Aorta (tissue), 5 donors: ENCODE measurements at regions not wholly inside any gene's neighbourhood (a gene's known extent, or its start where the extent isn't known, plus 50 kb on each side); places are given as distances from the start of the nearest gene placed in this dataset.

ENCODE experiments used
- ATAC-seq: fragments of 200-7000 bp; cut with Tn5 transposase; one replicate; pipeline ENCODE4 v1.9.1; 2022; ENCODE audit warnings: moderate library complexity; ENCODE audit not compliant: low FRiP score
- DNase-seq, 2 donors: peaks; one replicate each; pipeline ENCODE4 v3.0.0-alpha.2; 2020
- H3K27ac ChIP-seq, 2 donors: one replicate each; pipeline ENCODE4 v1.5.1; 2013; ENCODE audit warnings: low read length in 2 of 2, mild to moderate bottlenecking in 2 of 2, moderate library complexity in 2 of 2, control low read depth in 1 of 2, inconsistent platforms in 1 of 2, low read depth in 1 of 2
- H3K27me3 ChIP-seq, 2 donors: one replicate each; pipeline ENCODE4 v1.6.1; 2013; ENCODE audit warnings: control low read depth in 1 of 2, low read length in 1 of 2, mild to moderate bottlenecking in 1 of 2, moderate library complexity in 1 of 2; ENCODE audit not compliant: insufficient read depth in 2 of 2, control insufficient read depth in 1 of 2
- H3K36me3 ChIP-seq, 2 donors: one replicate each; pipeline ENCODE4 v1.6.1; 2013; ENCODE audit warnings: control low read depth in 1 of 2, low read length in 1 of 2, mild to moderate bottlenecking in 1 of 2; ENCODE audit not compliant: insufficient read depth in 2 of 2, control insufficient read depth in 1 of 2
- H3K4me1 ChIP-seq, 2 donors: one replicate each; pipeline ENCODE4 v1.6.1; 2013; ENCODE audit warnings: low read length in 2 of 2, control low read depth in 1 of 2, mild to moderate bottlenecking in 1 of 2, moderate library complexity in 1 of 2; ENCODE audit not compliant: insufficient read depth in 2 of 2, control insufficient read depth in 1 of 2
- H3K4me3 ChIP-seq, 2 donors: one replicate each; pipeline ENCODE4 v1.5.1; 2013; ENCODE audit warnings: low read length in 2 of 2, control low read depth in 1 of 2, mild to moderate bottlenecking in 1 of 2
- H3K9me3 ChIP-seq: one replicate; pipeline ENCODE4 v1.6.1; 2013; ENCODE audit warnings: mild to moderate bottlenecking, low read length; ENCODE audit not compliant: control insufficient read depth
- WGBS, 2 donors: extraction: QIAGEN DNeasy Blood & Tissue Kit; methylation state at CpG; one replicate each; pipeline ENCODE4 v1.1.7; 2013; 5-methylcytosine and 5-hydroxymethylcytosine counted together
- intact Hi-C, 2 donors: fragments of 100-400 bp; cut with DNase I; formaldehyde crosslinking; loops; one replicate each; pipeline versions ENCODE4 v1.14.2 to v1.15.0; 2022
- donor health status: healthy with polysubstance abuse.
- donor health status: Bipolar disorder and iron deficiency.
- donor health status: DM: no; HTN: no; CAD: no.
- donor health status: DM: no; HTN: no; CAD: no.
- donor health status: DM: yes; HTN: yes; CAD: no.

- H3K4me3 ChIP-seq: no peak overlapping the region
- DNase-seq (no peak), ATAC-seq (no peak)
These were observed 333.2 kb upstream of the CHORDC1 start for GRCh38 chr11:90556026-90556425.

GRCh38 chr11:90555477-90555876 lies 332.6 kb upstream of the CHORDC1 start:
- no peaks in the 10 kb centered on the region for H3K36me3 ChIP-seq
- H3K4me3 ChIP-seq: no peak overlapping the region
- no peak overlapping the region for H3K27ac ChIP-seq
- no peaks in the 10 kb centered on the region for H3K4me1 ChIP-seq
- H3K27me3 ChIP-seq: no peaks in the 10 kb centered on the region
- no peak for DNase-seq
- intact Hi-C loops: no loop called here
- H3K9me3 ChIP-seq: no peaks in the 10 kb centered on the region
- ATAC-seq: no peak
- 73 to 79% methylated on average over 2 of the region's 2 CpGs for WGBS, 2 donors

More at GRCh38 chr11:90556026-90556425, 333.2 kb upstream of the CHORDC1 start:
- Histone ChIP-seq H3K27me3 (no peaks in the 10 kb centered on the region), H3K27ac (no peak overlapping the region), H3K36me3 (no peaks in the 10 kb centered on the region), H3K4me1 (no peaks in the 10 kb centered on the region), H3K9me3 (no peaks in the 10 kb centered on the region)
- intact Hi-C loops: no loop called here
- 54 to 60% methylated on average over 1 of the region's 1 CpG for WGBS, 2 donors

- intact Hi-C loops: no loop called here
- no peak for ATAC-seq
- Histone ChIP-seq H3K27me3 (no peaks in the 10 kb centered on the region), H3K36me3 (no peaks in the 10 kb centered on the region), H3K27ac (no peak overlapping the region), H3K4me3 (no peak overlapping the region), H3K4me1 (no peaks in the 10 kb centered on the region), H3K9me3 (no peaks in the 10 kb centered on the region)
- no peak for DNase-seq
These were observed 319.2 kb upstream of the CHORDC1 start for GRCh38 chr11:90542092-90542491.

GRCh38 chr11:90536301-90536700 lies 313.5 kb upstream of the CHORDC1 start:
- DNase-seq (no peak), ATAC-seq (no peak)
- no peaks in the 10 kb centered on the region for H3K9me3 ChIP-seq
- intact Hi-C loops: no loop called here
- no peak overlapping the region for H3K4me3 ChIP-seq
- no peaks in the 10 kb centered on the region for H3K27me3 ChIP-seq
- 35 to 36% methylated on average over 3 of the region's 3 CpGs for WGBS, 2 donors
- H3K4me1 ChIP-seq: no peaks in the 10 kb centered on the region
- H3K36me3 ChIP-seq: no peaks in the 10 kb centered on the region
- H3K27ac ChIP-seq: no peak overlapping the region

- no peaks in the 10 kb centered on the region for H3K27me3 ChIP-seq
- H3K4me1 ChIP-seq: no peaks in the 10 kb centered on the region
- no peak for ATAC-seq
- no peaks in the 10 kb centered on the region for H3K36me3 ChIP-seq
- H3K27ac ChIP-seq: no peak overlapping the region
- no peaks in the 10 kb centered on the region for H3K9me3 ChIP-seq
- no peak for DNase-seq
- intact Hi-C loops: no loop called here
- no peak overlapping the region for H3K4me3 ChIP-seq
These were observed 309.3 kb upstream of the CHORDC1 start for GRCh38 chr11:90532125-90532524.

- H3K4me3 ChIP-seq: no peak overlapping the region
- H3K9me3 ChIP-seq: no peaks in the 10 kb centered on the region
- DNase-seq (no peak), ATAC-seq (no peak)
- H3K27ac ChIP-seq: no peak overlapping the region
- H3K4me1 ChIP-seq: no peaks in the 10 kb centered on the region
- H3K36me3 ChIP-seq: no peaks in the 10 kb centered on the region
- H3K27me3 ChIP-seq: no peaks in the 10 kb centered on the region
- intact Hi-C loops: no loop called here
- 80 to 84% methylated on average over 1 of the region's 1 CpG for WGBS, 2 donors
These were observed 308.2 kb upstream of the CHORDC1 start for GRCh38 chr11:90531001-90531400.

GRCh38 chr11:90525962-90526361 lies 303.1 kb upstream of the CHORDC1 start:
- DNase-seq (no peak), ATAC-seq (no peak)
- Histone ChIP-seq H3K27ac (no peak overlapping the region), H3K36me3 (no peaks in the 10 kb centered on the region), H3K4me1 (no peaks in the 10 kb centered on the region), H3K4me3 (no peak overlapping the region), H3K9me3 (no peaks in the 10 kb centered on the region), H3K27me3 (no peaks in the 10 kb centered on the region)
- WGBS, 2 donors: 91 to 94% methylated on average over 1 of the region's 1 CpG
- intact Hi-C loops: no loop called here

GRCh38 chr11:90512846-90513245 lies 290.0 kb upstream of the CHORDC1 start:
- Histone ChIP-seq H3K4me3 (no peak overlapping the region), H3K9me3 (no peaks in the 10 kb centered on the region), H3K27me3 (no peaks in the 10 kb centered on the region), H3K36me3 (no peaks in the 10 kb centered on the region), H3K4me1 (no peaks in the 10 kb centered on the region), H3K27ac (no peak overlapping the region)
- no peak for DNase-seq
- intact Hi-C loops: no loop called here
- ATAC-seq: no peak

GRCh38 chr11:90510839-90511238 lies 288.0 kb upstream of the CHORDC1 start:
- ATAC-seq (no peak), DNase-seq (no peak)
- no peaks in the 10 kb centered on the region for H3K36me3 ChIP-seq
- no peaks in the 10 kb centered on the region for H3K9me3 ChIP-seq
- no peaks in the 10 kb centered on the region for H3K27me3 ChIP-seq
- no peaks in the 10 kb centered on the region for H3K4me1 ChIP-seq
- no peak overlapping the region for H3K27ac ChIP-seq
- intact Hi-C loops: no loop called here
- WGBS, 2 donors: 71 to 75% methylated on average over 5 of the region's 5 CpGs
- H3K4me3 ChIP-seq: no peak overlapping the region
